ENCODE measurements at regions not wholly inside any gene's neighbourhood (a gene's known extent, or its start where the extent isn't known, plus 50 kb on each side); places are given as distances from the start of the nearest gene placed in this dataset.
"Not testable (repeated sequence)": the region's sequence is repeated elsewhere in the genome, so short reads cannot be mapped to it uniquely, and the experiment has no call there.

- H3K4me1 ChIP-seq (replicated peaks in 1 of 2) = no peaks in the 10 kb centered on the region
- intact Hi-C loops (cut with DNase I) = no loop called here
- H3K4me3 ChIP-seq = no peak overlapping the region
- no peak overlapping the region for H3K27ac ChIP-seq
- TF ChIP-seq CTCF (IDR thresholded peaks at IDR 0.05) = no peak
- no peak for TF ChIP-seq POLR2A (IDR thresholded peaks at IDR 0.05)
- DNase-seq = no peak
- WGBS, 4 donors = 47 to 60% (median 52%) methylated on average over 5 of the region's 5 CpGs
- no peaks in the 10 kb centered on the region for H3K27me3 ChIP-seq
- no peaks in the 10 kb centered on the region for H3K36me3 ChIP-seq (replicated peaks in 1 of 2)
- no peaks in the 10 kb centered on the region for H3K9me3 ChIP-seq (replicated peaks in 1 of 3)
Measured at GRCh38 chr3:83224101-83224868, 1462.8 kb upstream of the GBE1 start.

GRCh38 chr3:83218383-83219200, 1457.1 kb upstream of the GBE1 start:
- intact Hi-C loops (cut with DNase I) = no loop called here
- no peaks in the 10 kb centered on the region for H3K9me3 ChIP-seq (replicated peaks in 1 of 3)
- DNase-seq = no peak
- no peak overlapping the region for H3K27ac ChIP-seq
- H3K27me3 ChIP-seq = no peaks in the 10 kb centered on the region
- H3K36me3 ChIP-seq (replicated peaks in 1 of 2) = no peaks in the 10 kb centered on the region
- TF ChIP-seq CTCF (IDR thresholded peaks at IDR 0.05) (no peak), POLR2A (IDR thresholded peaks at IDR 0.05) (no peak)
- 88 to 92% (median 89%) methylated on average over 8 to 14 of the region's 14 CpGs for WGBS, 4 donors
- no peak overlapping the region for H3K4me3 ChIP-seq
- no peaks in the 10 kb centered on the region for H3K4me1 ChIP-seq (replicated peaks in 1 of 2)

- H3K4me1 ChIP-seq (replicated peaks in 1 of 2); H3K4me3 ChIP-seq; H3K36me3 ChIP-seq (replicated peaks in 1 of 2); H3K9me3 ChIP-seq (replicated peaks in 1 of 3); H3K27ac ChIP-seq; H3K27me3 ChIP-seq; DNase-seq; intact Hi-C loops (cut with DNase I): not testable (repeated sequence)
- WGBS, 4 donors = 94 to 98% (median 96%) methylated on average over 14 to 41 of the region's 41 CpGs
Measured at GRCh38 chr3:83217595-83218118, 1456.2 kb upstream of the GBE1 start.

GRCh38 chr3:83216919-83217594, 1455.6 kb upstream of the GBE1 start:
- Histone ChIP-seq H3K4me3 (no peak overlapping the region), H3K9me3 (replicated peaks in 1 of 3) (no peaks in the 10 kb centered on the region), H3K27me3 (no peaks in the 10 kb centered on the region), H3K36me3 (replicated peaks in 1 of 2) (no peaks in the 10 kb centered on the region), H3K27ac (no peak overlapping the region), H3K4me1 (replicated peaks in 1 of 2) (no peaks in the 10 kb centered on the region)
- WGBS, 4 donors = 83 to 90% (median 89%) methylated on average over 23 to 24 of the region's 24 CpGs
- peak in 1 of 7 donors; percentile 15 for DNase-seq
- TF ChIP-seq CTCF (IDR thresholded peaks at IDR 0.05) (no peak), POLR2A (IDR thresholded peaks at IDR 0.05) (no peak)
- intact Hi-C loops (cut with DNase I) = no loop called here
